ENCODE measurements at regions not wholly inside any gene's neighbourhood (a gene's known extent, or its start where the extent isn't known, plus 50 kb on each side); places are given as distances from the start of the nearest gene placed in this dataset.
"Not testable (repeated sequence)": the region's sequence is repeated elsewhere in the genome, so short reads cannot be mapped to it uniquely, and the experiment has no call there.

DNA sequence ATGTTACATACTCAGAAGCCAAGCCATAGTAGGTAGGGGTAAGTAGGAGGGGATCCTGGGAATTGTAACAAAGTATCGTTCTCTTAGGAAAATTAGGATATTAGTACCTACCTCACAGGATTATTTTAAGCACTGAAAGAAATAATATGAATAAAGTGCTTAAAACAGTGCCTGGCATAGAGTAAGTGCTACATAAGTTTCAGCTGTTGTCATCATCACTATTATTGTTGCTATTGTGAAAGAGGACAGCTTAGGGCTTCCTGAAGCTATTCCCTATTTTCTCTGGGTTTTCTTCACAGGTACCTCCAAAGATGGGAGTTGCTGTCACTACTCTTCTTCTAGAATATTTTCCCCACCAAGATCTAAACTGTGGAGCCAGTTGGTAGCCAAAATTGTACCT, 443.7 kb upstream of the FGF16 start:
- DNase-seq (ENCODE audit: low read depth in 3 of 3) = no peak

DNA sequence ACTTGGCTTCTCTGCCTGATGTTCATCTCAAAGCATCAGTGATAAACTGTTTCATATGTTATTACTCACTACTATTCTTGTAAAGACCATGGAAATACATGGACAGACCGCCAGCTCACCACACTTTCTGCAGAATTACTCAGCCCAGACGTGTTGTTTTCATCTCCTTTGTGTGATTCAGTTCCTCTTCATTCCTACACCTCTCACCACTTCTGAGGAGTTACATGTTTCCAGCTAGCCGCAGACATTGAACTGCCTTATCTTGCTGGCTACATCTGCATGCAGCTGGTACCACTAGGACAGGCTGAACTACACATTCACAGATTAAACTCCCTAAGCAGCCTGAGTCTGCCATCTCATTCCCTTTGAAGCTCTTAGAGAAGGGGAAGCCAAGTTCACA, 443.2 kb upstream of the FGF16 start:
- DNase-seq (ENCODE audit: low read depth in 3 of 3) = peak; percentile 2 to 44 (median 20)

DNA sequence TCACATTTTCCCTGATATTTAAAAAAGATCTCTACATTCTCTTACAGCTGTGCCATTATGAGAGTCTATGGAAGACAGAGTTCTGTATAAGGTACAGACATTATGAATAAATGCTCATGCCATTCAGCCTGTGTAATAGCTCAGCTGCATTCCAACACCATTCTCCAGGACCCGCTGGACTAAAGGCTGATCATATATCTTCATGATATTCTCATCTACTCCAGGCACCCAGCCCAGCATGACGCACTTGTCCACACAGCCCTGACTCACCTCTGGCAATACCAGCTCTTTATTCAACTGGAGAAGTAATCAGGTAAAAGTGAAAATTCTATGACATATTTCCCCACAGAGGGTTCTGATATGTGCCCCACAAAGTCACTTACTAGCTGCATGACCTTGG, 437.5 kb upstream of the FGF16 start:
- DNase-seq (ENCODE audit: low read depth in 3 of 3) = no peak

DNA sequence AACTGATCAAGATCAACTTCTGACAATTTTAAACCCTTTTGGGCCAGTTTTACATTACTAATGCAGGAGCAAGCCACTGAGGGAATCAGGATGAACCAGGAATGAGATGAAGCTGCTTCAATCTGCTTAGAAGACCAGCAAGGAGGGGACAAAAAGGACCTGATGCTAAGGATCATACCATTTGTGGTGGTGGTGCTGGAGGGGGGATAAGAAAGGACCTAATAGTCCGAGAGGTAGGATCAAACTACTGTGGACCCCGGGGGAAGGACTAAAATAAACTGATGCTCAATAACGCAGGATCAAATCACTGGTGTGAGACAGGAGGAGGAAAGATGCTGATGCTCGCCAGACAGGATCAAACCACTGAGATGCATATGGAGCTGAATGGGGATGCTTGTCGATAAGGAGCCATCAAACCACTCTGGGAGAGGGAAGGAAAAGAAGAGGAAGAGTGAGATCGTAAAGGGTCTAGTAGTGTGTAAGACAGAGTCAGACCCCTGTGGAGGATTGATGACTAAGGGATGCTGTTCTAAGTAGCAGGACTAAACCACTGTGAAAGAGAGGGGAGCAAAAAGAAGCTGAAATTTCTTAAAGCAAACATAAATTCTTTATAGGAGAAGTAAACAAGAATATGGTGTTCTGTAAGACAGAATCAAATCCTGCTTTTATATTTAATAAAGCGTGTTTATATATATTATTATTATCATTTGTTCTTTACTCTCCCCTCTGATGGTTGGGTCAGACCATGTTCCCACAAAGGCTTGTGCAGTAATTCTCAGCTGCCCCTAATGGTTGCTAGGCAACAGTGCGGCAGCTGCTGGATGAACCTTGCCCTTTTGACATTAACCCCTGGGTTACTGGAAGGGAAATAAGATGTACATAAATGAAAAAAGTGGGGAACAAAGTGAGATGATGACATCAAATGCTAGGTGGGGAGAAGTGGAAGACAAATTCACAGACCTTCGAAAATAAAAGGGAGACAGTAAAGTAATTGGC, 432.5 kb upstream of the FGF16 start:
- no peak for DNase-seq (ENCODE audit: low read depth in 3 of 3)

DNA sequence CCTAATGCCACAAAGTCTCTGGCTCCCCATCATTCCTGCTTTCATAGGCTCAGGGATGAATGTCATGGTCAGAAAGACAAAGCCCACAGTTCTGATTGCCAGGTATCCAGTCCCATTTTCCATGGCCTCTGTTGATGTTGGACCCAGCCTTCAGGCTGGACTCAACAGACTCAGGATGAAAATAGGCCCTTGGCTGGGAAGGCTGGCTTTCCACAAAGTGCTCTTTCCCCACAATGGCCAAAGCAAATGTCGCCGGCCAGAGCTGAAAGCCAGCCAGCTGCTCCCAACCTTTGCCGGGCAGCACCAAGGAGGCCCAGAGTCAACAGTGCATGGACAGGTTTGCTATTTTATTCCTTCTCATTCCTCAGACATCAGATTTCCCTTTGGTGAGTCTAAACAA, 430.1 kb upstream of the FGF16 start:
- no peak for DNase-seq (ENCODE audit: low read depth in 3 of 3)

DNA sequence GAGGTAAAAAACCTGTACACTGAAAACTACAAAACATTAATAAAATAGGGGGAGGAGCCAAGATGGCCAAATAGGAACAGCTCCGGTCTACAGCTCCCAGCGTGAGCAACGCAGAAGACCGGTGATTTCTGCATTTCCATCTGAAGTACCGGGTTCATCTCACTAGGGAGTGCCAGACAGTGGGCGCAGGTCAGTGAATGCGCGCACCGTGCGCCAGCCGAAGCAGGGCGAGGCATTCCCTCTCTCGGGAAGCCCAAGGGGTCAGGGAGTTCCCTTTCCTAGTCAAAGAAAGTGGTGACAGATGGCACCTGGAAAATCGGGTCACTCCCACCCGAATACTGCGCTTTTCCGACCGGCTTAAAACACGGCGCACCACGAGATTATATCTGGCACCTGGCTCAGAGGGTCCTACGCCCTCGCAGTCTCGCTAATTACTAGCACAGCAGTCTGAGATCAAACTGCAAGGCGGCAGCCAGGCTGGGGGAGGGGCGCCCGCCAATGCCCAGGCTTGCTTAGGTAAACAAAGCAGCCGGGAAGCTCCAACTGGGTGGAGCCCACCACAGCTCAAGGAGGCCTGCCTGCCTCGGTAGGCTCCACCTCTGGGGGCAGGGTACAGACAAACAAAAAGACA, 400.9 kb upstream of the FGF16 start:
- not testable (repeated sequence) for DNase-seq (ENCODE audit: low read depth in 3 of 3)

DNA sequence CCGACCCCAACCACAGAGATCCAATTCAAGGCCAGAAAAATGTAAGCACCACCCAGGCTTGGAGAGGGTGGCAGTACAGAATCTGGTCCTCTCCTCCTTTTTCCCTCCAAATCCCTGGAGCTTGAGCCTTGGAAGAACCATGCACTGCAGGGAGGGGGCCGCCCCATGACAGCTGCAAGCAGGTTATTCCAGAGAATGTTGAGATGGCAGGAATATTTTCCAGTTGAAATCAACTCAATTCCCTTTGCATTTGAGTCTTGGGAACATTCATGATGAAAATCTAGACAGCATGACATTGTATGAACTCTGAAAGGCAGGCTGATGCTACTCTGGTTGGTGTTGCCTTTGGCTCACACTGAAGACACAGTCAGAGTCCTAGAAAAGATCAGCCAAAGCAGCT, 386.6 kb upstream of the FGF16 start:
- no peak for DNase-seq (ENCODE audit: low read depth in 3 of 3)

DNA sequence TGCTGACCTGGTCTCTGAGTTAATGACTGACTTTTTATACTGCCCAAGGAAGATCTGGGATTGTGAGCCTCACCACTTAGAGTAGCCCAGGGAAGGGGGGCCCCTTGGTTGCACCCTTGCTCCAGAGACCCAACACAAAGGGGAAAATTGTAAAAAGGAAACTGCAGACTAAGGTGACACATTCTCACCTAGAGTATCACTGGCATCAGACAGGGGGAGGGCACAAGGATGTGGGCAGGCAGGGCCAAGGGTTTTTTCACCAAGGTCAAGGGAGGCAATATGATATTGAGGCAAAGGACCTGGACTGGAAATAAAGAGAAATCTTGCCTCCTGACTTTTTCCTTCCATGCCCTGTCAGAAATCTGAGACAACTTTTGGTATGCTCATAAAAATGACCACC, 386.2 kb upstream of the FGF16 start:
- DNase-seq (ENCODE audit: low read depth in 3 of 3) = no peak

DNA sequence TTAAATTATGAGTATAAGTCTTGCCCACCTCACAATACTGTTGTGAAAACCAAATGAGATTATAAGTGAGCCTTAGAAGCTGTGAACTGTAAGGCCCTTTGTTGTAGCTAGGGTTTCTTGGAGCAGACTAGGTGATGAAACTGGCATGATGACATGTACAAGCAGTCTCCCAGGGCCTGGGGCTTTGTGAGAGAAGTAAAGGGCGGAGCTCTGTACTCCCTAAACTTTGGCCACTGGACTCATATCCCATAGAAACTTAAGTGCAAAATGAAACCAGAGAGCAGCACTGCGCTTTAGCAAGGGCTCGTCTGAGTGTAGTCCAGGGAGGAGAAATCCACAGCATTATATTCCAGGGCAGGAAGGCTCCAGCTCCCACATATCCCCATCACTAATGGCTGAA, 385.6 kb upstream of the FGF16 start:
- DNase-seq (ENCODE audit: low read depth in 3 of 3) = no peak

DNA sequence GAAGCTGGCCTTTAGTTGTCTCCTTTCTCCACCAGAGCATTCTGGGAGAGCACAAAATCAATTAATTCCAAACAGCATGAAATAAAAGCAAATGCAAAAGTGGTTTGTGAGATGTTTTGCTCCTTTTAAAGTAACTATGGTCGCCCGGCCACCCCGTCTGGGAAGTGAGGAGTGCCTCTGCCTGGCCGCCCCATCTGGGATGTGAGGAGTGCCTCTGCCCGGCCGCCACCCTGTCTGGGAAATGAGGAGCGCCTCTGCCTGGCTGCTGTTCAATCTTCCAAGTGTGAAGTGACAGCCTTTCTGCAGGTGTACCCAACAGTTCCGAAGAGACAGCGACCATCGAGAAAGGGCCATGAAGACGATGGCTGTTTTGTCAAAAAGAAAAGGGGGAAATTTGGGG, 381.3 kb upstream of the FGF16 start:
- no peak for DNase-seq (ENCODE audit: low read depth in 3 of 3)

DNA sequence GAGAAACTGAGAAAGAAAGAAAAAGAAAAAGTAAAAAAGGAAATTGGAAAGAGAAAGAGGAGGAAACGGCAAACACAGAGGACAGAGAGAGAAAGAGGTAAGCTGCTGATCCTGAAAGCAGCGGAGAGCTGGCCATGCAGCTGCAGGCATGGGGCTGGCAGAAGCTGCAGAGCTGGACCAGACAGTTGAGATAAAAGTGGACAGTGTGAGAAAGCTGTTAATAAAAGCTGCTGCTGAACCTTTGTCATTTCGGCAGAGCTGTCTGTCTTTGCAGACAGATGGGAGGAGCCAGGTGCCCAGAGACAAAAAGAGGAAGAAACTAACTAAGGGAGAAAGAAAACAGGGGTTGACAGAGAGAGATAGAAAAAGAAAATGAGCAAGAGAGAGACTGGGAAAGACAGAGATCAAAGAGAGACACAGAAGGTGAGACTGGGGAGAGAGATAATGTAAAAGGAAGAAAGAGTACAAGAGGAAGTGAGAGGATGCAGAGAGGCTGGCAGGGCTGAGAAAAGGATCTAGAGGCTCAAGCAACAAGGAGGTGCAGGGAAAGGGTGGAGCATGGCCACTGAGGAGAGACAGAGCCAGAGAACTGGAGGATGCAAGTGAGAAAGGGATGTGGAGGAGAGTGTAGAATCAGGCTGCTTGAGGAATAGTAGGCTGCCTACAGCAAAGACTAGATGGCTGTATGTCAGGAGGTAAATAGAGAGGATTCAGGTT, 376.8 kb upstream of the FGF16 start:
- DNase-seq (ENCODE audit: low read depth in 3 of 3) = no peak

DNA sequence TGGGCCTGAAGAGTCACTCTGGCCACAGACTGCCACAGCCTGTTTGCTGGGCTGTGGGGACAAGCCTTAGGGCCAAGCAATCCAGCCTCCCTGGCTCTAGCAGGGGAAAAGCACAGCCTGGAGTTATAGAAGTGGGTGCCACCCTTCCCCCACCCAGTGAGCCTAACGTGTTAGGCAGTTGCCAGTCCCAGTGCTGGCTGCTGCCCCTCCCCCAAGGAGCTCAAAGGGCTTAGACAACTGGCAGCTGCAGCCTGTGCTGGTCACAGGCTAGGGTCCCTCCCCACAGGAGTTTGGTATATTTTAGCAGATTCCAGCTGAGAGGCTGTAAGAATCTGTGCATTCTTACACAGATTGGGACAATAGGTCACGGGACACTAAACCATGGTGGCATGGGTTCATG, 370.3 kb upstream of the FGF16 start:
- DNase-seq (ENCODE audit: low read depth in 3 of 3) = no peak

DNA sequence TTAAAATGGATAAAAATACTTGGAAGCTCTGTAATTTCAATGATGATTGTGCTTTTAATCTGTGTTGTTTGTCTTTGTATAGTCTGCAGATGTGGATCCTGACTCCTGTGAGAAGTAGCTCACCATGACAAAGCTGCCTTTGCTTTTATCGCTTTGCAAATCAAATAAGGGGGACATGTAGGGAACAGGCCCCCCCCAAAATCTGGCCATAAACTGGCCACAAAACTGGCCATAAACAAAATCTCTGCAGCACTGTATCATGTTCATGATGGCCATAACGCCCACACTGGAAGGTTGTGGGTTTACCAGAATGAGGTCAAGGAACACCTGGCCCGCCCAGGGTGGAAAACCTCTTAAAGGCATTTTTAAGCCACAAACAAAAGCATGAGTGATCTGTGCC, 366.0 kb upstream of the FGF16 start:
- DNase-seq (ENCODE audit: low read depth in 3 of 3) = not testable (repeated sequence)

DNA sequence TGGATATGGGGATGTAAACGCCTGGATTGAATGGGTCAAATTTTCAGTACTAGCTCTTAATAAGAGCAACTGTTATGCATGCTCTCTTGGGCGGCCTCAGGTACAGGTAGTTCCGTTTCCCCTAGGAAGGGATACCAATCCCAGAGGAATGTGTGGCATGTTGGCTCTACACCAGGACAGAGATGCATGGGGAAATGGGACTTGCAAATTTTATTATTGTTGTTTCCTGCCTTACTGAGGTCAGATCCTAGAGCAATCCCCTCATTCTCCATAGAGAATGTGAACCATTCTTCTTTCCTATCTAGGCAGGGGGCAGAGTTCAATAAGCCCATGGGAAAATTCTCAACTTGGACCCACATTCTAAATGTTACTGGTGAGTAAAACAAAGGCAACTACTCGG, 361.8 kb upstream of the FGF16 start:
- no peak for DNase-seq (ENCODE audit: low read depth in 3 of 3)

DNA sequence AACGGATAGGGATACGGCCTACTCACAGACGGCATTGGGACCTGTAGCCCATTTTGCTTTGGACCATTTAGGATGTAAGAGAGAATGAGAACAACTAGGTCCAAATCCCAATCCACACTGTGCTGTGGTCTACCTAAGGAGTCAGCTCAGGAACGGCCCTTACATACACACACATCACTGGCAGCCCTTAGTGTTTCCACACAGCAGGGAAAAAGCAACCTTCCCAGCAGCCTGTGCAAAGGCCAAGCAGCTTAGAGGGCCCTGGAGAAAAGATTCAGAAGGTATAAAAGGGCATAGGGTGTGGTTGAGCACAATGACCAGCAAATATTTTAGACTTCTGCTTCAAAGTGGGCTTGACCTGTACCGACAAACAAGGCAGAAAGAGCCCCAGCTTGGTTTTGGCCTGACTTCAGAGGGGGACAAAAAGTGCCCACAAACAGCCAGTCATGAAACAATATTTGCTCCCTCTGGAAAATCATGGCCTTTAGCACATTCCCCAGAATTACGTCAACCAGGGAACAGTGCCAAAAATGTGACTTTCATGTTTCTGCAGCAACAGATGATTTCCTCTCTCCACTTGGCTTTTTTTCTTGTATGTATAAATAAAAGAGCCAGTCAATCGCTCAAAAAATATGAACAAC, 359.5 kb upstream of the FGF16 start:
- DNase-seq (ENCODE audit: low read depth in 3 of 3) = no peak

DNA sequence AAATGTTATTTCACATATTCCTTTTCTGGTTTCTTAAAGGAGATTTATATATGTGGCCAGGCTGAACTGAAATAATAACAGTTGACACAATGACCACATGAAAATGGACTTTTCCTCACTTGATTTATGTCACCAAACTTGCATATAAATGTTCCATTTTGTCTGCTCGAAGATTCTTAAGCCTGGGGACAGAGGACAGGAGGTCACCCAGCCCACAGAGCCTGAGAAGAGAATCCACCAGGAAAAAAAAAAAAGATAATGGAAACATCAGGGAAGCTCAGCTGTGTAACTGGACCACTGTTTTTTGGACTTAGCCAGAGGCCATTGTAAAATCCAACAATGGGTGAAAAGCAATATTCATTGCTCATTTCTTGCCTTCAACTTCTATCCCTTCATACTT, 359.0 kb upstream of the FGF16 start:
- no peak for DNase-seq (ENCODE audit: low read depth in 3 of 3)

DNA sequence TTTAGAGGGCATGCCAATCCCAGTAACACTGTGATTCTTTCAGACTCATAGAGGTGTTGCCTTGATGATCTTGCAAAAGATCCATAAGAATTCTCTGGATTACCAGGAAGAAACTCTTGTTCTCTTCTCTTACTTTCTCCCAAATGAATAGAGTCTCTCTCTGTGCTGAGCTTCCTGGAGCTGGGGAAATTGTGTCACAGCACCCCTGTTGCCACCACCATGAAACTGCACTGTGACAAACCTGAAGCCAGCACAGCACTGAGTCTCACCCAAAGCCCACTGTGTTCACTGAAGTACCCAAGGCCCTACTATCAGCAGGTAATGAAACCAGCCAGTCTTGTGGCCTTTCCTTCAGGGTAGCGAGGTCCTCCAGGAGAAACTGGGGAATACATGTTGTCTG, 332.7 kb upstream of the FGF16 start:
- no peak for DNase-seq (ENCODE audit: low read depth in 3 of 3)

DNA sequence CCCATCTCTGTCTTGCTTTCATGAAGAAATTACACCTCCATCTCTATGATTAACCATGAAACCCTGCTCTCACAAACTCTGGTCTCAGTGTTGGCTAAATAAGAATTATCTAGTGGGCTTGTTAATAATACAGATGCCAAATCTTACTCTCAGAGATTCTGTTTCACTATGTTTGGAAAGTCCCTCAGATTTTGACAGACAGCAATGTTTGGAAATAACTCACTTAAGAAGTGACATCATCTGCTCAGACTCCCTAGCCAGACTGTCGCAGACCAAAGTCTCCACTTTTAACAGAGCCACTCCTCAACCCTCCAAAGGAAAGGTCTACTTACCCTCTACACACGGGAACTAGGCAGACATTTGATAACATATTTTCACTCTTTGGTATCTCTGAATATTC, 328.5 kb upstream of the FGF16 start:
- DNase-seq (ENCODE audit: low read depth in 3 of 3) = no peak

DNA sequence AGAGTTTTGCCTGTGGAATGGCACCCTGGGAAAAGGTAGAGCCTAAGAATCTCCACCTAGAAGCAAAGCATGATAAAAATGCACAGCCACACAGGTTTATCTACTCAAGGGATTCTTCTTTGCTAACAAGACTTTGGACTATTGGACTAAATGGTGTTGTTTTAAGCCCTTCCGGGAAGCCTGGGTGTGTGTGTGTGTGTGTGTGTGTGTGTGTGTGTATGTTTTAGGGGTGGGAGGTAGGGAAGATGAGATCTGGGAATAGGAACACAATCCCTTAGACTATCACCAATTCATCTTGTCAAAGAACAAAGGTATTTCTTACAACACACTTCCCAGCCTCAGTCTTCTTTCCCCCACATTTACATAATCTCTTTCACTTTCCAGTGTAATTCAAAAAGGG, 327.5 kb upstream of the FGF16 start:
- DNase-seq (ENCODE audit: low read depth in 3 of 3) = no peak

DNA sequence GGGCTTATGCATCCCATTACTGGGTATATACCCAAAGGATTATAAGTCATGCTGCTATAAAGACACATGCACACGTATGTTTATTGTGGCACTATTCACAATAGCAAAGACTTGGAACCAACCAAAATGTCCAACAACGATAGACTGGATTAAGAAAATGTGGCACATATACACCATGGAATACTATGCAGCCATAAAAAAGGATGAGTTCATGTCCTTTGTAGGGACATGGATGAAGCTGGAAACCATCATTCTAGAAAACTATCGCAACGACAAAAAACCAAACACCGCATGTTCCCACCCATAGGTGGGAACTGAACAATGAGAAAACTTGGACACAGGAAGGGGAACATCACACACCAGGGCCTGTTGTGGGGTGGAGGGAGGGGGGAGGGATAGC, 323.3 kb upstream of the FGF16 start:
- not testable (repeated sequence) for DNase-seq (ENCODE audit: low read depth in 3 of 3)

DNA sequence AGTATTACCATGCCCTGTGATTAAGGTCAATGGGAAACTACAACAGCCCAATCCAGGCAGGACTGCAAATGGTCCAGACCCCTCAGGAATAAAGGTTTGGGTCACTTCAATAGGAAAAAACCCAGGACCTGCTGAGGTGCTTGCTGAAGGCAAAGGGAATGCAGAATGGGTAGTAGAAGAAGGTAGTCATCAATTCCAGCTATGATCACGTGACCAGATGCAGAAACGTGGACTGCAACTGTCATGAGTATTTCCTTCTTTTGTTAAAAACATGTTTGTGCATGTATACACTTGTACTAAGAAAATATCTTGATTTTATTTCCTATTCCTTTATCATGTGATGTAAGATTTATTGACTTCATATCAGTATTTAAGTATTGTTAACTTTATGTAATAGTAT, 319.6 kb upstream of the FGF16 start:
- not testable (repeated sequence) for DNase-seq (ENCODE audit: low read depth in 3 of 3)

DNA sequence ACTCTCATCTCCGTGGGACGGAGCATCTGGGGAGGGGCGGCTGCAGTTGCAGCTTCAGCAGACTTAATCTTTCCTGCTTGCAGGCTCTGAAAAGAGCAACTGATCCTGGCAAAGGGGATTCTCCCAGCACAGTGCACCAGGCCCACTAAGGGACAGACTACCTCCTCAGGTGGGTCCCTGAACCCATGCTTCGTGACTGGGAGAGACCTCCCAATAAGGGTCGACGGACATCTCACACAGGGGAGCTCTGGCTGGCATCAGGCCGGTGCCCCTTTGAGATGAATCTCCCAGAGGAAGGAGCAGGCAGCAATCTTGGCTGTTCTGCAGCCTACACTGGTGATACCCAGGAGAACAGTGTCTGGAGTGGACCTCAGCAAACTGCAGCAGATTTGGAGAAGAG, 303.3 kb upstream of the FGF16 start:
- no peak for DNase-seq (ENCODE audit: low read depth in 3 of 3)

Measured in stimulated activated CD4-positive, alpha-beta T cell treated with anti-CD3 and anti-CD28 coated beads, TNF-alpha, amount 100 ng/mL, for 48 hours (primary cell).